GM19035 (cell line): ENCODE measurements at regions not wholly inside any gene's neighbourhood (a gene's known extent, or its start where the extent isn't known, plus 50 kb on each side); places are given as distances from the start of the nearest gene placed in this dataset.

Source experiments
- ATAC-seq: cut with Tn5 transposase; IDR thresholded peaks from one replicate; pipeline ENCODE4 v1.9.1; 2021; ENCODE audit not compliant: unreplicated experiment

- ATAC-seq: no peak
These were observed 410.7 kb downstream of the SIPA1L2 start for GRCh38 chr1:232218955-232219865.

DNA sequence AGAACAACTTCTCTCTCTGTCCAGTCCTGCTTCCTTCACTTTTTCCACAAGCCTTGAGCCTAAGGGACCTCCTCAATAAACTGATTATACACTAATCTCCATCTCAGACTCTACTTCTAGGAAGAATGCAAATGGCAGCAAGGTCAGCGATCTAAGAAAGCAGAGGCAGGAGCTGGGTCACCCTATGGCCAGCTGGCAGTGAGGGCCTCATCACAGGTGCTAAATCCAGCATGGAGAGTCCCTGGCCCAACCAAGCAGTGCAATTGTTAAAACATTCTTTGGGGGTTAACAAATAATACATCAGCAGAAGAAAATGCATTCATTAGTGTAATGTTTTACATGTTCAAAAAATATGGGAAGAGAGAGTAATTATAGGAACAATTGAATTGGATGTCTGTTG is 416.0 kb downstream of the SIPA1L2 start:
- no peak for ATAC-seq

- ATAC-seq: no peak
These were observed 417.7 kb downstream of the SIPA1L2 start for GRCh38 chr1:232212253-232212652.

GRCh38 chr1:232211149-232211548 is 418.8 kb downstream of the SIPA1L2 start:
- ATAC-seq: peak; percentile 70

GRCh38 chr1:232209357-232209756 is 420.6 kb downstream of the SIPA1L2 start:
- ATAC-seq: no peak

DNA sequence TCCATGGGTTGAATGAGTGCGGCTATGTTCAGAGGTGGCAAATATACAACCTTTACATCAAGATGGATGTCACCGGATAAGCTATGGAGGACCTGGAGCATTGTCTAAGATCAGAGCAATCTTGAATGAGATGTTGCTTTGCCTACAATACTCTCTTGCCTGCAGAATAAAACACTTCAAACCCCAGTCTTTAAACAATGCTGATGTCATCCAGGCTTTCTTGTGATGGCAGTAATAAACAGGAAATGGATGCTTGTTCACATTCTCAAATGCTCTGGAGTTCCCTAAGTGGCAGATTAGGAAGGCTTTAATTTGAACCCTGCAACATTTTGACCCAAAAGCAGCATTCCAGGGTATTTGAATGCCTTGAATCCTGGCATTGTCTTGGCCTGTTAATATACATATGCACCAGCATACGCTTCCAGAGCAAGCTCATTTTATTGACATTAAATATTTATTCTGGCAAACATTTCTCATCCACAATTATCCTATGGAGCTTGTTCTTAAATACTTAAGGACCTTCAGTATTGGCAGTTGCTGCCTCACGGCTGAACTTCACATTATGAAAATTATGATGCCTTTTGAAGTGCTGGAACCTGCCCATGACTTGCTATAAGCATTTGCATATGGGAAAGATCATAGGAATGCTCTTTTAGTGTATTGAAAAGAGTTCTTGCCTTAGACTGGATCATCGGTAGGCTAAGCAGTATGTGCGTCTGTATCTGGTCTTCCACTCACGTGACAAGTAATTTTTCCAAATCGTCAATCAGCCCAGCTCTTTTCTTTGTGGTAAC is 422.7 kb downstream of the SIPA1L2 start:
- ATAC-seq: no peak

- no peak for ATAC-seq
These were observed 425.7 kb downstream of the SIPA1L2 start for GRCh38 chr1:232204269-232204668.

DNA sequence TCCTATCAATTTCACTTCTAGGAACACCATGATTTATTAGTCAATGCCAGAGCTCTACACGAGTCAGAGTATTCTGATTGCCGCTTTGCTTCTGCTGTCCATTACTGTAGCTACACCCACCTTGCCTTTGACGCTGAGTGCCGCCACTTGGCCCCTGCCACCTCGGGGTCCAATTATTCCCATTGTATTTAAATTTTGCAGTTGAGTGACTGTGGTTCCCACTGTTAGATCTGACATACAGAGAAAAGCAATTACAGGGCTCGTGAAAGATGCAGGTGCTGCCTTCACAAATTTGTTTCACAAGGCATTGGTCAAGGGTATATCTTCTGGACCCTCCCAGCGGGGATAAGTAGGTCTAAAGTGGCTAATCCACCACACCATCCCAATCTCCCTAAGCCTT is 428.9 kb downstream of the SIPA1L2 start:
- ATAC-seq: no peak

DNA sequence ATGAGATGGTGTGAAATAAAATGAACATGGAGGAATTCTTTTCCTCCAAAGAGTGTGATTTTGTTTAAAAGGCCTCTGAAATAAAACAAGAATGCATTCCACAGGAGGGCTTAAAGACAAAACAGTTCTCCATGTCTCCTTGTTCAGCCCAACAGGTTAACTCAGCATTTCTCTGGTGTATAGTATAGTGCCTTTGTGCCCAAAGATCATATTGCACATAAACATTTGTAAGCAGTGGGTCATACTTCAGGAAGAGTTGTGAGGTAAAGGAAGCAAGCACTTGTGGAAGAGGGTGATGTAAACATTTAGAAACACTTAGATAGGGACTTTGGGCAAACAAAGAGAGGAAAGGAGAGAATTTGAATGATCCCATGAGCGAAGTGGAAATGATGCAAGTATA is 433.9 kb downstream of the SIPA1L2 start:
- ATAC-seq: no peak

- no peak for ATAC-seq
These were observed 435.5 kb downstream of the SIPA1L2 start for GRCh38 chr1:232194424-232194823.

DNA sequence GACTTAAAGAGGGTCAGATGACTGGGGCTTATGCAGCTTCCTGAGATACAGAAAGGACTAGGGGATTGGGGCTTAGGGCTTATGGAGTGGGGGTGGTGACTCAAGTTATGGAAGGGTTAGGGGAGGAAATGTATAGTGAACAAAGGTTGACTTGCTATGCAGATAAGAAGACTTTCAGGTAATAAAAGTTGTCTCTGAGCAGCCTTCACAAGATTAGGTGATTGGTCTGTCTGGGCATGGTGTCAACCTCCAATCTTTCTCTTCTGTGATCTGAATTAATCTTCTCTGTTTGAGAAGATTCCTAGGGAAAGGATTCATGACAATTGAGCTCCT is 436.5 kb downstream of the SIPA1L2 start:
- ATAC-seq: no peak

GRCh38 chr1:232192781-232193450 is 437.0 kb downstream of the SIPA1L2 start:
- no peak for ATAC-seq

DNA sequence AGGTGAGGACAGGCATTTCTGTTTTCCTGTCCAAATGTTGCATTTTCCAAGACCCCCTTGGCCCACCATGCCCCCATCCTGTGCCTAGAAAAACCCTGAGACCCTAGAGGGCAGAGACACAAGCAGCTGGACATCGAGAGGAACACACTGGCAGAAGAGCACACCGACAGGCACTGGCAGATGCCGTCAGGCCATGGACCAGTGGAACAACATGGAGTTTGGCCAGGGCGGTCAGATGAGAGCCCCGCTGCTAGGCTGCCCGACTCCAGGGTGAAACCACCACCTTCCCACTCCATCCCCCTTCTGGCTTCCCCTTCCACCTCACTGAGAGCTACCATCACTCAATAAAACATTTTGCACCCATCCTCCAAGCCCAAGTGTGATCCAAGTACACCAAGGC is 438.4 kb downstream of the SIPA1L2 start:
- no peak for ATAC-seq

- no peak for ATAC-seq
These were observed 441.6 kb downstream of the SIPA1L2 start for GRCh38 chr1:232188318-232188717.

DNA sequence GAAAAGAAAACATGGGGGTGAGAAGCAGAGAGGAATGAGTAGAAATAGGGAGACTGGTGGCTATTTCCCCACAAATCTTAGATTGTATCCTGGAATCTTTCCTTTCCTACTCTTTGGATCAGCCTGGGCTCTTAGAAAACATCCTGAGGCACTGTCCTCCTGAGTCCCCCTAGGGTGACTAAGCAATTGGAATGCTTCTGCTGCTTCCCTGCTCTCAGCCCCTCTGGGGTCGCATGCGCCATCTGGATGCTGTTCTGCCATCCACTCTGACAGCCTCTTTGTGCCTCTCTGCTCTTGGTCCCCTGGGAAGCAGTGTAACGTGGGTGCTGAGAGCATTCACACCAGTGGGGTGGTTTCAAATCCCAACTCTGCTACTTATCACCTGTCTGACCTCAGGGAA is 443.0 kb downstream of the SIPA1L2 start:
- no peak for ATAC-seq

- no peak for ATAC-seq
These were observed 445.1 kb downstream of the SIPA1L2 start for GRCh38 chr1:232184561-232185530.

DNA sequence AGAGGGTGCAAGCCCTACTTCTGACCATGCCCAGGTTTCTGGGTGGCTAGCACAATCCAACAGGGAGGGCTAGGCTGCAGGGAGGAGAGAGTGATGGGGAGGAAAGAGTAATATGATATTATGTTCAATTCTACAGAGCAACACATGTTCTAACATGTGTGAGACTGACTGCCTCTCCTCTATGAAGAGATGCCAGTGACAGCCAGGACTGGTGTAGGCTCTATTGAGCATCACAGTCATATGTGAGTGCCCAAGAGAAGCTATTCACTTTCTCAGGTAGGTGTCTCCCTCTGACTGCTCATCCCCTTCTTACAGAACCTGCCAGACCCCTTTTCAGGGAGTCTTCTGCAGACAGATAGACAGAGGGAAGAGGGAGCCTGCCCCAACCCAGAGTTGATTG is 446.1 kb downstream of the SIPA1L2 start:
- no peak for ATAC-seq

DNA sequence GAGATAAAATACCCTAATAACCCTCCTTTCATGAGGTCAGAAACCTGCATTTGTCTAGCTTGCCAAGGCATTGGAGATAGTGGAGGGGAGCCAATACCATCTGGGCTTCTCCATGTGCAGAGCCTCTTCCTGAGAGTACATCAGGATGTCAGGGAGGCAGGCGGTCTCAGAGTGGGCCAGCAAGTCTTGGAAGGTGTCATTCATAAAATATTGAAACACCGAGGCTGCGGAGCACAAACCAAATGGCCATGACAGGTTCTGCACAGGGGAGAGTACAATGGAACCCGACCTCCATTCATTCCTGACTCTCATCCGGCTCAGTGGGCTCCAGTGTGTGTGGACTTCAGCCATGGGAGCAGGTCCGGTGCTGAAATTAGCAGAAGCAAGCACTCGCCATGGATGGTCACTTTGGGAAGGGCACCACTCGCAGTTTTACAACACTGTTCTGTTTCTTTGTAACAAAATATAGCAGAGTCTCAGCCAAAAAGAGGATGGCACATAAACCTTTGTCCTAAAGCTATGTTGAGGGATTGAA is 446.6 kb downstream of the SIPA1L2 start:
- no peak for ATAC-seq

- ATAC-seq: no peak
These were observed 447.7 kb downstream of the SIPA1L2 start for GRCh38 chr1:232182236-232182635.

DNA sequence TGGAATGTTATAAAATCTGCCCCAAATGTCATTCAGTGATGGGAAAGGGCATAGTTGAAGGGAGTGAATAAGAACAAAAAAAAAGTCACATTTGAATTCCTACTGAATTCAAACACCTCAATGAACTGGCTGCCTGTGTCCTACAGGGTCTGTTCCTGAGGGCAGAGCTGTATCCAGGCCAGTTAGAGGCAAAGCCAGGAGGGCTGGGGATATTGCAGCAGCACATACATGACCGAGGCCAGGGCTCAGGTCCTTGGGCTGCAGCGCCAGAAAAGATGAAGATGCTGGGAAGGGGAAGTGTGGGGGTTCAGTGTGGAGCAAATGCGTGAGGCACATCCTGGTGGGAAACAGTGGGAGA is 449.2 kb downstream of the SIPA1L2 start:
- no peak for ATAC-seq
